Ectodermal cell (in vitro differentiated cells): ENCODE measurements at regions not wholly inside any gene's neighbourhood (a gene's known extent, or its start where the extent isn't known, plus 50 kb on each side); places are given as distances from the start of the nearest gene placed in this dataset.

Experiments
- H3K27ac ChIP-seq: 2 replicates; pipeline ENCODE4 v1.7.0; 2013; ENCODE audit warnings: mild to moderate bottlenecking, low read depth, low read length; ENCODE audit not compliant: insufficient read depth, poor library complexity, severe bottlenecking
- H3K27me3 ChIP-seq: 2 replicates; pipeline ENCODE4 v1.7.0; 2013; ENCODE audit warnings: mild to moderate bottlenecking, low read length; ENCODE audit not compliant: insufficient read depth, control insufficient read depth, poor library complexity, severe bottlenecking
- H3K36me3 ChIP-seq: one replicate; pipeline ENCODE4 v1.7.0; 2013; ENCODE audit warnings: low read length; ENCODE audit not compliant: control insufficient read depth, insufficient read depth
- H3K4me1 ChIP-seq: one replicate; pipeline ENCODE4 v1.7.0; 2013; ENCODE audit warnings: low read length; ENCODE audit not compliant: control insufficient read depth, insufficient read depth
- H3K4me3 ChIP-seq: 2 replicates; pipeline ENCODE4 v1.7.0; 2013; ENCODE audit warnings: low read depth, low read length, control low read depth; ENCODE audit not compliant: insufficient read depth
- H3K9me3 ChIP-seq: 2 replicates; pipeline ENCODE4 v1.7.0; 2013; ENCODE audit warnings: mild to moderate bottlenecking, low read length, moderate library complexity; ENCODE audit not compliant: control insufficient read depth
- WGBS, 2 experiments: methylation state at CpG; one replicate each; pipeline ENCODE4 v1.1.7; 2013; ENCODE audit warnings: missing lambda C conversion rate in 2 of 2; 5-methylcytosine and 5-hydroxymethylcytosine counted together

DNA sequence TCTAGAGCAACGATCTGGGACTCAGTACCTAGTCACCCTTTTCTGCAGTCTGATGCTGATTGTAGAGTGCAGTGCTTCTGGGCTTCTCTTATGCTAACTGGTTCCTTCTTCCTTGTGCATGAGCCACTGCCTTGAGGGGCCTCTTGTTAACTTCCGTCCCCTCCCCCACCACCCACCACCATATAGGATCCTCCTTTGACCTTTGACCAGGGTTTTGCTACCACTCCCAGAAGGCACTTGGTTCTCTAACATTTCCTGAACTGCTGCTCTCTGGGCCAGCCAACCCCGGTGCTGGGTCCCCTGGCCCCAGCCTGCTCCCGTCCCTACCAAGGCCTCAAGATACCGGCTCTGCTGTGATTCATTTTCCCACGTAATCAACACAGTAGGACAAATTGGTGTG lies 104.6 kb upstream of the KLF3 start:
- H3K4me3 ChIP-seq: no peak overlapping the region
- H3K27ac ChIP-seq: no peak overlapping the region
- 92 to 95% methylated on average over 6 of the region's 6 CpGs for WGBS, 2 experiments
- H3K4me1 ChIP-seq: no peaks in the 10 kb centered on the region
- H3K36me3 ChIP-seq: no peaks in the 10 kb centered on the region
- no peaks in the 10 kb centered on the region for H3K9me3 ChIP-seq
- H3K27me3 ChIP-seq: no peaks in the 10 kb centered on the region

GRCh38 chr4:38560340-38560739 lies 103.7 kb upstream of the KLF3 start:
- Histone ChIP-seq H3K36me3 (no peaks in the 10 kb centered on the region), H3K4me1 (no peaks in the 10 kb centered on the region), H3K27ac (no peak overlapping the region), H3K9me3 (no peaks in the 10 kb centered on the region), H3K4me3 (no peak overlapping the region), H3K27me3 (no peaks in the 10 kb centered on the region)
- WGBS, 2 experiments: 95% methylated on average over 6 of the region's 6 CpGs

GRCh38 chr4:38560768-38561558 lies 103.0 kb upstream of the KLF3 start:
- 96 to 97% methylated on average over 6 to 7 of the region's 7 CpGs for WGBS, 2 experiments
- no peak overlapping the region for H3K4me3 ChIP-seq

DNA sequence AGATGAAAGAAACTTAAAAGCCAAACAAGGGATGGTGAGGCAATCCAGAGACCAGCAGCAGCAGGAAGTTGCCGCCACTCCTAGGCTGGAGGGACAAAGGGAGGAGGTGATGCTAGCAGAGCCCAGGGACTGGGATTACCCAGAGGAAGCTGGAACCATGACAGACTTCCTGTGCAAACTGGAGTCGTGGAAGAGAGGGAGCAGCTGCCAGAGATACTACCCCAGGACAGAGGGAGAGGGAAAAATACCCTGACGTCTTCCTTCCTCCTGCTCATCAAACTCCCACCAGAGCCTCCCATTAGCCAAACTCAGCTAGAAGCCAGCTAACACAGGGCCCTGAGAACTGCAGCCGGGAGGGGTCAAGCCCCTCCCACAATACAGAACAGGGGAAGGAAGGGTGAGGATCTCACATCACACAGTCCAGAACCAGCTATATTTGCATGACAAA lies 101.2 kb upstream of the KLF3 start:
- H3K36me3 ChIP-seq: no peaks in the 10 kb centered on the region
- no peak overlapping the region for H3K4me3 ChIP-seq
- H3K9me3 ChIP-seq: no peaks in the 10 kb centered on the region
- no peaks in the 10 kb centered on the region for H3K27me3 ChIP-seq
- 57 to 77% methylated on average over 3 to 4 of the region's 4 CpGs for WGBS, 2 experiments
- H3K4me1 ChIP-seq: no peaks in the 10 kb centered on the region
- no peak overlapping the region for H3K27ac ChIP-seq

More at GRCh38 chr4:38560768-38561558, 103.0 kb upstream of the KLF3 start:
- H3K9me3 ChIP-seq: no peaks in the 10 kb centered on the region
- no peak overlapping the region for H3K27ac ChIP-seq
- H3K27me3 ChIP-seq: no peaks in the 10 kb centered on the region
- no peaks in the 10 kb centered on the region for H3K4me1 ChIP-seq
- no peaks in the 10 kb centered on the region for H3K36me3 ChIP-seq

- Histone ChIP-seq H3K4me1 (no peaks in the 10 kb centered on the region), H3K27ac (no peak overlapping the region), H3K4me3 (no peak overlapping the region), H3K36me3 (no peaks in the 10 kb centered on the region), H3K9me3 (no peaks in the 10 kb centered on the region), H3K27me3 (no peaks in the 10 kb centered on the region)
- WGBS, 2 experiments: 96 to 98% methylated on average over 7 to 9 of the region's 9 CpGs
Measured at GRCh38 chr4:38563707-38564495, 100.1 kb upstream of the KLF3 start.

- 88 to 89% methylated on average over 12 of the region's 12 CpGs for WGBS, 2 experiments
- Histone ChIP-seq H3K27ac (no peak overlapping the region), H3K27me3 (no peaks in the 10 kb centered on the region), H3K4me1 (no peaks in the 10 kb centered on the region), H3K4me3 (no peak overlapping the region), H3K36me3 (no peaks in the 10 kb centered on the region), H3K9me3 (no peaks in the 10 kb centered on the region)
Measured at GRCh38 chr4:38565271-38566199, 98.5 kb upstream of the KLF3 start.

DNA sequence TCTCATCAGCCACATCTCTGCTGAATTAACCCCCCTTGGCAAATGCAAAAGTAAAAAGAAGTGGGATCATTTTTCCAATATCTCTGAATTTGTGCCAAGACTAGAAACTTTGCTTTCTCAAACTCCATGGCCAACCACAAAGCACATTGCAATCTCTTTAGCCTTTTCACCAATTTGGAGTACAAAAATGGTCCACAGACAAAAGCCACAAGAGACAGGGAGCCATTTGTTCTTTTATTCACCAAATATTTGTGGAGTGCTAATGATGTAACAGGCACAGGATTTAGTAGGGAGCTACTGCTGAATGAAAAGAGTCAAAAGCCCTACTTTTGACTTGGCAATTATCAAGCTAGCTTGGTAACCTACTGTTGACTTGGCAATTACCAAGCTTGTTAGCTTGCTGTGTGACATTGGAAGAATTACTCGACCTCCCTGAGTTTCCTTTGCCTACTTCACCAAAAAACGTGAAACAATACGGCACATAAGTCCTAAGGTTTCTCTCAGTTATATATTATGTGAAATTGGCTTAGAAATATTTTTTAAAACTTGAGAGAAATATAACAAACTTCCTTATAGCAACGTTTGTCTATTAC lies 97.1 kb upstream of the KLF3 start:
- no peak overlapping the region for H3K27ac ChIP-seq
- WGBS, 2 experiments: 96 to 98% methylated on average over 2 to 4 of the region's 4 CpGs
- no peaks in the 10 kb centered on the region for H3K9me3 ChIP-seq
- H3K4me3 ChIP-seq: no peak overlapping the region
- H3K4me1 ChIP-seq: no peaks in the 10 kb centered on the region
- H3K36me3 ChIP-seq: no peaks in the 10 kb centered on the region
- no peaks in the 10 kb centered on the region for H3K27me3 ChIP-seq

GRCh38 chr4:38567457-38567856 lies 96.5 kb upstream of the KLF3 start:
- Histone ChIP-seq H3K36me3 (no peaks in the 10 kb centered on the region), H3K4me1 (no peaks in the 10 kb centered on the region), H3K27me3 (no peaks in the 10 kb centered on the region), H3K27ac (no peak overlapping the region), H3K9me3 (no peaks in the 10 kb centered on the region), H3K4me3 (no peak overlapping the region)
- WGBS, 2 experiments: 95 to 96% methylated on average over 5 of the region's 5 CpGs

DNA sequence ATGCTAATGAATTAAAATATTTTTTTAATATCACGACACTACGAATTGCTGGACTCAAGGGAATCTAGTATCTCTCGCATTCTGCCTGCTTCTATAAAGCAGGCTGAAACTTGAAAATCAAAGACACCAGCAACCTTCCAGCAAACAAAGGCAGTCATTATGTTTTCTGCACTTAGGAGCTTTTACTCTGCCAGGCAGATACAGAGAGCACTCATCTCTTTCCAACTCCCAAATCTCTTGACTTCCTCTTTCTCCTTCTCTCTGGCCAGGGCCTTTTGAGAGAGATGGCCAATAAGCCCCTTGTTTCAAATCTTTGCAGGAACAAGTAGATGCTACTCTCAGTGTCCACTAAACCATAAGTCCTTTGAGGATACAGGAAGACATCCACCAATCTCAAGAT lies 95.2 kb upstream of the KLF3 start:
- Histone ChIP-seq H3K9me3 (no peaks in the 10 kb centered on the region), H3K27ac (no peak overlapping the region), H3K36me3 (no peaks in the 10 kb centered on the region), H3K4me1 (no peaks in the 10 kb centered on the region), H3K27me3 (no peaks in the 10 kb centered on the region), H3K4me3 (no peak overlapping the region)
- WGBS, 2 experiments: 94 to 95% methylated on average over 3 of the region's 3 CpGs
